HepG2 (cell line): ENCODE measurements at regions not wholly inside any gene's neighbourhood (a gene's known extent, or its start where the extent isn't known, plus 50 kb on each side); places are given as distances from the start of the nearest gene placed in this dataset.

ENCODE experiments used
- HOXA5 ChIP-seq: sonication (generic); formaldehyde crosslinking; IDR thresholded peaks from 2 replicates; pipeline ENCODE4 v1.4.0; 2020; ENCODE audit warnings: missing genetic modification reagents
- LCORL ChIP-seq, 2 experiments: fragments of 450-650 bp in 1 of 2; sonication (generic) in 1 of 2; formaldehyde crosslinking in 1 of 2; IDR thresholded peaks; 2 replicates each; pipeline versions ENCODE4 v1.5.0 to v1.6.1; 2017 to 2020; ENCODE audit warnings: antibody characterized with exemption in 1 of 2, missing genetic modification reagents in 1 of 2
- MEIS2 ChIP-seq: sonication (generic); formaldehyde crosslinking; IDR thresholded peaks from 2 replicates; pipeline ENCODE4 v1.9.0; 2021; ENCODE audit warnings: mild to moderate bottlenecking, missing genetic modification reagents
- NFKB2 ChIP-seq: sonication (generic); formaldehyde crosslinking; IDR thresholded peaks from 2 replicates; pipeline ENCODE4 v1.4.0; 2020; ENCODE audit warnings: missing genetic modification reagents, borderline replicate concordance
- NR2F6 ChIP-seq, 2 experiments: IDR thresholded peaks; 2 replicates each; pipeline ENCODE4 v1.6.1; 2016; ENCODE audit warnings: antibody characterized with exemption in 1 of 2, mild to moderate bottlenecking in 1 of 2
- PATZ1 ChIP-seq: sonication (generic); formaldehyde crosslinking; IDR thresholded peaks from 2 replicates; pipeline ENCODE4 v1.4.0; 2020; ENCODE audit warnings: missing genetic modification reagents
- PTBP1 ChIP-seq: fragments of 200-400 bp; formaldehyde crosslinking; IDR thresholded peaks from 2 replicates; pipeline ENCODE4 v1.6.1; 2018; ENCODE audit warnings: low read length, low read depth; ENCODE audit not compliant: poor library complexity, severe bottlenecking
- RFX5 ChIP-seq: IDR thresholded peaks from 2 replicates; pipeline ENCODE4 v1.6.1; 2011; ENCODE audit warnings: low read depth, low read length, improper control_type of control experiment
- SALL1 ChIP-seq: sonication (generic); formaldehyde crosslinking; IDR thresholded peaks from 2 replicates; pipeline ENCODE4 v1.8.0; 2022; ENCODE audit warnings: mild to moderate bottlenecking, missing genetic modification reagents
- SNAPC4 ChIP-seq: sonication (generic); formaldehyde crosslinking; IDR thresholded peaks from 2 replicates; pipeline ENCODE4 v1.4.0; 2020; ENCODE audit warnings: mild to moderate bottlenecking, missing genetic modification reagents
- SOX13 ChIP-seq, 3 experiments: fragments of 450-650 bp in 1 of 3; sonication (generic) in 1 of 3; formaldehyde crosslinking in 1 of 3; IDR thresholded peaks in 2 of 3; conservative IDR thresholded peaks in 1 of 3; 2 replicates each; pipeline versions ENCODE4 v1.5.0 to v1.6.1; 2016 to 2020; ENCODE audit warnings: antibody characterized with exemption in 1 of 3, mild to moderate bottlenecking in 1 of 3, missing compliant biosample characterization in 1 of 3, missing genetic modification reagents in 1 of 3, moderate library complexity in 1 of 3
- TCF7 ChIP-seq: sonication (generic); IDR thresholded peaks from 2 replicates; pipeline ENCODE4 v1.6.1; 2016; ENCODE audit warnings: antibody characterized with exemption, low read depth
- THRA ChIP-seq: sonication (generic); formaldehyde crosslinking; IDR thresholded peaks from 2 replicates; pipeline ENCODE4 v1.4.0; 2020; ENCODE audit warnings: missing genetic modification reagents, borderline replicate concordance
- ZFP91 ChIP-seq: sonication (generic); formaldehyde crosslinking; IDR thresholded peaks from 2 replicates; pipeline ENCODE4 v1.9.0; 2022; ENCODE audit warnings: missing genetic modification reagents, mild to moderate bottlenecking, borderline replicate concordance
- ZNF580 ChIP-seq: IDR thresholded peaks from 2 replicates; pipeline ENCODE4 v1.6.1; 2016; ENCODE audit warnings: low read depth, borderline replicate concordance
- ZNF777 ChIP-seq: sonication (generic); formaldehyde crosslinking; IDR thresholded peaks from 2 replicates; pipeline ENCODE4 v1.4.0; 2020; ENCODE audit warnings: missing genetic modification reagents
- ZNF788 ChIP-seq: sonication (generic); formaldehyde crosslinking; IDR thresholded peaks from 2 replicates; pipeline ENCODE4 v1.5.0; 2020; ENCODE audit warnings: mild to moderate bottlenecking, missing genetic modification reagents, borderline replicate concordance

GRCh38 chr13:99436686-99437416 lies 64.4 kb upstream of the TM9SF2 start (continued):
- TF ChIP-seq SNAPC4 = no peak
- TF ChIP-seq RFX5 = no peak
- TF ChIP-seq ZNF777 (CRISPR knock-in tag) = 0 out of 2 replicates have a peak, but pooled peaks have one; percentile 25
- no peak for TF ChIP-seq THRA
- TF ChIP-seq ZFP91 (CRISPR knock-in tag) = peak; percentile 43; the same call in 1 of the 2 replicates
- TF ChIP-seq ZNF788 (CRISPR knock-in tag) = peak; percentile 45; the same call in 1 of the 2 replicates
- 0 out of 2 replicates have a peak, but pooled peaks have one; percentile 30 for TF ChIP-seq HOXA5 (CRISPR knock-in tag)
- peak; percentile 41; the same call in 1 of the 2 replicates for TF ChIP-seq PATZ1
- peak; percentile 61; the same call in 1 of the 2 replicates for TF ChIP-seq SALL1 (CRISPR knock-in tag)
- no peak for TF ChIP-seq PTBP1
- TF ChIP-seq SOX13 (IDR thresholded peaks at IDR 0.05) = no peak
- TF ChIP-seq SOX13 (CRISPR knock-in tag; conservative IDR thresholded peaks at IDR 0.05 in 1 of 2, IDR thresholded peaks at IDR 0.05 in 1 of 2) = no peak
- TF ChIP-seq NR2F6 (IDR thresholded peaks at IDR 0.05) = no peak
- TF ChIP-seq NR2F6 (CRISPR knock-in tag; IDR thresholded peaks at IDR 0.05) = no peak
- no peak for TF ChIP-seq LCORL (IDR thresholded peaks at IDR 0.05)
- TF ChIP-seq LCORL (CRISPR knock-in tag; IDR thresholded peaks at IDR 0.05) = no peak
- TF ChIP-seq NFKB2 = peak; percentile 50; the same call in 1 of the 2 replicates
- peak; percentile 29; the same call in 1 of the 2 replicates for TF ChIP-seq ZNF580 (CRISPR knock-in tag)
- TF ChIP-seq MEIS2 (CRISPR knock-in tag) = peak; percentile 68; the same call in 1 of the 2 replicates
- TF ChIP-seq TCF7 = no peak
